ENCODE measurements at regions not wholly inside any gene's neighbourhood (a gene's known extent, or its start where the extent isn't known, plus 50 kb on each side); places are given as distances from the start of the nearest gene placed in this dataset.

- TF ChIP-seq POLR2AphosphoS5 (IDR thresholded peaks at IDR 0.05; ENCODE audit: insufficient read depth, low read depth, low read length), result no peak
- no peak for TF ChIP-seq MYC (IDR thresholded peaks at IDR 0.05; ENCODE audit: low read depth, low read length)
- no peak for TF ChIP-seq POLR2A (IDR thresholded peaks at IDR 0.05; ENCODE audit: low read depth, low read length)
- no peak for DNase-seq (ENCODE audit: low read depth, low spot score)
- ChIA-PET CTCF (no interaction called here), POLR2A (no interaction called here)
- Histone ChIP-seq H3K4me3 (replicated peaks in 1 of 3; ENCODE audit: insufficient read depth in 1 of 3, low read depth in 1 of 3, low read length in 3 of 3) (no peak overlapping the region), H3K27me3 (ENCODE audit: control insufficient read depth in 2 of 2, insufficient read depth in 2 of 2, low read length in 2 of 2) (peaks cover 0 to 3% of the 10 kb centered on the region in 2 experiments), H3K27ac (ENCODE audit: insufficient read depth, low read depth, low read length) (no peak overlapping the region), H3K9me3 (replicated peaks; ENCODE audit: control insufficient read depth, insufficient read depth, low read length) (no peaks in the 10 kb centered on the region), H3K36me3 (ENCODE audit: control insufficient read depth in 2 of 2, extremely low read depth in 1 of 2, insufficient read depth in 2 of 2, low read length in 2 of 2) (no peaks in the 10 kb centered on the region), H2AFZ (ENCODE audit: low read depth, low read length) (no peak overlapping the region), H3K79me2 (ENCODE audit: control insufficient read depth, insufficient read depth, low read length) (no peaks in the 10 kb centered on the region), H3K9me1 (replicated peaks; ENCODE audit: control insufficient read depth, extremely low read depth, insufficient read depth, low read length) (no peaks in the 10 kb centered on the region), H4K20me1 (replicated peaks; ENCODE audit: control insufficient read depth, extremely low read depth, insufficient read depth, low read length) (no peaks in the 10 kb centered on the region), H3K9ac (replicated peaks; ENCODE audit: extremely low read depth, insufficient read depth, low read length) (no peak overlapping the region), H3K4me2 (ENCODE audit: insufficient read depth, low read length) (no peak overlapping the region), H3K4me1 (ENCODE audit: control insufficient read depth, extremely low read depth, insufficient read depth, low read length) (no peaks in the 10 kb centered on the region)
- intact Hi-C loops (cut with micrococcal nuclease) (no loop called here), dilution Hi-C loops (cut with MboI; ENCODE audit: extremely low pct_ligation_motif_present, low sequenced_read_pairs) (no loop called here)
- no peak for FAIRE-seq
- no TSS peak for BruUV-seq (replicated peaks)
These were observed 227.7 kb upstream of the ZBED5 start for GRCh38 chr11:11085580-11085979.

- intact Hi-C loops (cut with micrococcal nuclease) (no loop called here), dilution Hi-C loops (cut with MboI; ENCODE audit: extremely low pct_ligation_motif_present, low sequenced_read_pairs) (no loop called here)
- H3K9ac ChIP-seq (replicated peaks; ENCODE audit: extremely low read depth, insufficient read depth, low read length), result no peak overlapping the region
- no peak overlapping the region for H3K4me3 ChIP-seq (replicated peaks in 1 of 3; ENCODE audit: insufficient read depth in 1 of 3, low read depth in 1 of 3, low read length in 3 of 3)
- BruUV-seq (replicated peaks), result no TSS peak
- no peaks in the 10 kb centered on the region for H4K20me1 ChIP-seq (replicated peaks; ENCODE audit: control insufficient read depth, extremely low read depth, insufficient read depth, low read length)
- H3K36me3 ChIP-seq (ENCODE audit: control insufficient read depth in 2 of 2, extremely low read depth in 1 of 2, insufficient read depth in 2 of 2, low read length in 2 of 2), result no peaks in the 10 kb centered on the region
- H3K27ac ChIP-seq (ENCODE audit: insufficient read depth, low read depth, low read length), result no peak overlapping the region
- no peaks in the 10 kb centered on the region for H3K4me1 ChIP-seq (ENCODE audit: control insufficient read depth, extremely low read depth, insufficient read depth, low read length)
- peaks cover 0 to 3% of the 10 kb centered on the region in 2 experiments for H3K27me3 ChIP-seq (ENCODE audit: control insufficient read depth in 2 of 2, insufficient read depth in 2 of 2, low read length in 2 of 2)
- CTCF ChIA-PET, result no interaction called here
- no peak for DNase-seq (ENCODE audit: low read depth, low spot score)
- TF ChIP-seq MAX (IDR thresholded peaks at IDR 0.05; ENCODE audit: insufficient read depth, insufficient read length) (no peak), GATA2 (IDR thresholded peaks at IDR 0.05; ENCODE audit: insufficient read depth, insufficient read length, low read depth, low read length) (no peak), CTCF (IDR thresholded peaks at IDR 0.05; ENCODE audit: extremely low read depth in 1 of 2, insufficient read depth in 1 of 2, low read depth in 1 of 2, low read length in 2 of 2) (no peak), POLR2AphosphoS5 (IDR thresholded peaks at IDR 0.05; ENCODE audit: insufficient read depth, low read depth, low read length) (no peak), EZH2 (IDR thresholded peaks at IDR 0.05; ENCODE audit: borderline replicate concordance, low read depth, low read length, severe bottlenecking) (no peak), POLR2A (IDR thresholded peaks at IDR 0.05; ENCODE audit: low read depth, low read length) (no peak), JUN (IDR thresholded peaks at IDR 0.05; ENCODE audit: borderline replicate concordance, insufficient read depth, insufficient read length, low read depth) (no peak), MYC (IDR thresholded peaks at IDR 0.05; ENCODE audit: low read depth, low read length) (no peak), FOS (IDR thresholded peaks at IDR 0.05; ENCODE audit: borderline replicate concordance, insufficient read depth, low read length) (no peak)
- H3K9me3 ChIP-seq (replicated peaks; ENCODE audit: control insufficient read depth, insufficient read depth, low read length), result no peaks in the 10 kb centered on the region
- no peaks in the 10 kb centered on the region for H3K9me1 ChIP-seq (replicated peaks; ENCODE audit: control insufficient read depth, extremely low read depth, insufficient read depth, low read length)
- POLR2A ChIA-PET, result no interaction called here
- FAIRE-seq, result no peak
- no peak overlapping the region for H3K4me2 ChIP-seq (ENCODE audit: insufficient read depth, low read length)
- no peak overlapping the region for H2AFZ ChIP-seq (ENCODE audit: low read depth, low read length)
- H3K79me2 ChIP-seq (ENCODE audit: control insufficient read depth, insufficient read depth, low read length), result no peaks in the 10 kb centered on the region
These were observed 226.5 kb upstream of the ZBED5 start for GRCh38 chr11:11084337-11084736.
